Body of pancreas (tissue), 4 donors: ENCODE measurements at regions not wholly inside any gene's neighbourhood (a gene's known extent, or its start where the extent isn't known, plus 50 kb on each side); places are given as distances from the start of the nearest gene placed in this dataset.

Source experiments
- ATAC-seq: fragments of 150-250 bp; one replicate; pipeline ENCODE4 v1.9.1; 2016
- DNase-seq, 4 donors: peaks; one replicate each; pipeline ENCODE4 v3.0.0-alpha.2; 2019
- H3K27ac ChIP-seq, 4 donors: fragments of 200-600 bp; sonication (generic); 1 replicate in 3 of 4; 2 replicates in 1 of 4; pipeline versions ENCODE4 v1.5.1 to v1.6.1; 2016 to 2019; ENCODE audit warnings: mild to moderate bottlenecking in 1 of 4, mixed read lengths in 1 of 4, moderate library complexity in 1 of 4
- H3K27me3 ChIP-seq, 2 donors: fragments of 200-600 bp; sonication (generic); one replicate each; pipeline ENCODE4 v1.6.0; 2016; ENCODE audit warnings: mild to moderate bottlenecking in 1 of 2
- H3K36me3 ChIP-seq, 2 donors: fragments of 200-600 bp; sonication (generic); replicated peaks in 1 of 2; 2 replicates each; pipeline ENCODE4 v1.5.1; 2016; ENCODE audit warnings: low read depth in 2 of 2; ENCODE audit not compliant: insufficient read depth in 1 of 2
- H3K4me1 ChIP-seq: fragments of 200-600 bp; sonication (generic); one replicate; pipeline ENCODE4 v1.6.0; 2016
- H3K4me3 ChIP-seq, 2 donors: fragments of 200-600 bp; sonication (generic); 1 replicate in 1 of 2; 2 replicates in 1 of 2; pipeline ENCODE4 v1.5.1; 2016 to 2019
- H3K9me3 ChIP-seq, 3 donors: fragments of 200-600 bp; sonication (generic); 1 replicate in 2 of 3; 2 replicates in 1 of 3; pipeline ENCODE4 v1.5.1; 2016
- CTCF ChIP-seq, 7 experiments: fragments of 450-650 bp in 4 of 7; fragments of 200-600 bp in 3 of 7; sonication (generic) in 3 of 7; IDR thresholded peaks; one replicate each; pipeline ENCODE4 v1.5.1; 2016 to 2019; ENCODE audit warnings: antibody characterized with exemption in 7 of 7
- POLR2A ChIP-seq, 3 donors: fragments of 450-650 bp; IDR thresholded peaks; one replicate each; pipeline ENCODE4 v1.6.1; 2016; ENCODE audit warnings: antibody characterized with exemption in 3 of 3, mild to moderate bottlenecking in 2 of 3
- WGBS, 2 donors: methylation state at CpG; one replicate each; pipeline ENCODE4 v1.1.5; 2017; 5-methylcytosine and 5-hydroxymethylcytosine counted together
- intact Hi-C: fragments of 100-400 bp; cut with DNase I; formaldehyde crosslinking; loops from one replicate; pipeline ENCODE4 v1.15.1; 2023

GRCh38 chr6:102549221-102549874, 1155.8 kb downstream of the GRIK2 start:
- ATAC-seq = no peak
- no peak for TF ChIP-seq CTCF (IDR thresholded peaks at IDR 0.05)
- no peaks in the 10 kb centered on the region for H3K9me3 ChIP-seq
- intact Hi-C loops = no loop called here
- no peak overlapping the region for H3K27ac ChIP-seq
- no peaks in the 10 kb centered on the region for H3K4me1 ChIP-seq
- H3K27me3 ChIP-seq = no peaks in the 10 kb centered on the region
- no peaks in the 10 kb centered on the region for H3K36me3 ChIP-seq
- DNase-seq = no peak
- no peak overlapping the region for H3K4me3 ChIP-seq
- 51 to 55% methylated on average over 6 of the region's 6 CpGs for WGBS, 2 donors

DNA sequence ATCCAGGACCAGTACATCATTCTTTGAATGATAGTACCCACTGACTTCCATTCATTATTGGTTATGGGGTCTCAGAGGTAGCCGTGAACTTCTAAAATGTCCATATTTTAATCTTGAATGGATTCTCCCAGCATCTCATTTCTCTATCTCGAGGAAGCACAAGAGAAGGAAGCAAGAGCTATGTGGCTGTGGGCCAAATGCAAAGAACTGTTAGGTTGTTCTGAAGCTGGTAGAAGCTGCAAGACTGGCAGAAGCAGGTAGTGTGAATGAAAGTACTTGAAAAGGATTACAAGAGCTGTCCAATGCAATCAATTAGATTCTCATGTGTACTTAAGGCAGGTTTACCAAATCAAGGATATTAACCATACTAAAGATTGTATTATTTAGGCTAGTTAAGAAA, 1131.8 kb downstream of the GRIK2 start:
- no peaks in the 10 kb centered on the region for H3K27me3 ChIP-seq
- no peak overlapping the region for H3K4me3 ChIP-seq
- H3K27ac ChIP-seq = no peak overlapping the region
- H3K9me3 ChIP-seq = no peaks in the 10 kb centered on the region
- DNase-seq (no peak), ATAC-seq (no peak)
- intact Hi-C loops = no loop called here
- no peaks in the 10 kb centered on the region for H3K36me3 ChIP-seq
- no peak for TF ChIP-seq CTCF (IDR thresholded peaks at IDR 0.05)
- TF ChIP-seq POLR2A (IDR thresholded peaks at IDR 0.05) = no peak
- no peaks in the 10 kb centered on the region for H3K4me1 ChIP-seq
- 43 to 53% methylated on average over 2 of the region's 2 CpGs for WGBS, 2 donors

DNA sequence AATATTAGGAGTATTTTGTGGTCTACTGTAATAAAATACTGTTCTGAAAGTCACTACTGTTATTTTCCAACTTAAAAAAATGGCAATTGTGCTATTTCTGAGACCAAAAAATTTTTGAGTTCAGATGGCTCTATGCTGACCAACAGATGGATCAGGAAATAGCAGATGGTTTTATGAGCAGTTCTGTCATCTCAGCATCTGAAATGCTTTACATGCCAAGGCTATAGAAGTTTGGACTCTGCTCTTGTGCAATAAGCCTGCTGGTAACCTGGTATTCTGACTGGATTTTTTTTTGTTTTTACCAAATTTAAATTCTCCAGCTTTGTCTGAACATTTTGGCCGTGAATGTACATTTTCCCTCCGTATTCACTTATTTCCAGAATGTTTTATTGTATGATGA, 1127.5 kb downstream of the GRIK2 start:
- no peak for ATAC-seq
- no peak overlapping the region for H3K4me3 ChIP-seq

DNA sequence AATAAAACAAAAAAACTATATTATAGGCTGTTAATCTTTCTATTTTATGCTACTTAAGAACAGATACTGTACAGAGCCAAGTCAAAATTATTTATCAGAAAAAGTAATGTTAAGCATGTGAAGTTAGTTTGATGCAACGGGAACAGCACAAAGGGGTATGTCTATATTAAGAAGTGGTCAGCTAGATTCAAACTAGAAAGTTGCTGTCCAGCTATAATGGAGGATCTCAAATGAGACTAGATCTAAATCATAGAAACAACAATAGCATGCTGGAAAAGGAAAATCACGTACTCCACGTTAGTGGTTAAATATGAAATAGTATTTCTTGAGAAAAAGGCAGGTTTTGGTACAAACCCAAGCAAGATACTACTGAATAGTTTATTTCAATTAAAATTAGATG, 1124.0 kb downstream of the GRIK2 start:
- no peak overlapping the region for H3K4me3 ChIP-seq
- H3K27ac ChIP-seq = no peak overlapping the region
- intact Hi-C loops = no loop called here
- no peaks in the 10 kb centered on the region for H3K27me3 ChIP-seq
- no peak for ATAC-seq
- no peaks in the 10 kb centered on the region for H3K9me3 ChIP-seq
- no peak for TF ChIP-seq POLR2A (IDR thresholded peaks at IDR 0.05)
- TF ChIP-seq CTCF (IDR thresholded peaks at IDR 0.05) = no peak
- DNase-seq = no peak
- H3K36me3 ChIP-seq = no peaks in the 10 kb centered on the region
- 54 to 69% methylated on average over 3 of the region's 3 CpGs for WGBS, 2 donors
- H3K4me1 ChIP-seq = no peaks in the 10 kb centered on the region

More for the DNA sequence above, 1127.5 kb downstream of the GRIK2 start:
- Histone ChIP-seq H3K27me3 (no peaks in the 10 kb centered on the region), H3K4me1 (no peaks in the 10 kb centered on the region), H3K9me3 (no peaks in the 10 kb centered on the region), H3K27ac (no peak overlapping the region), H3K36me3 (no peaks in the 10 kb centered on the region)
- DNase-seq = no peak
- TF ChIP-seq POLR2A (IDR thresholded peaks at IDR 0.05) (no peak), CTCF (IDR thresholded peaks at IDR 0.05) (no peak)
- intact Hi-C loops = no loop called here
- 63 to 74% methylated on average over 2 of the region's 2 CpGs for WGBS, 2 donors

DNA sequence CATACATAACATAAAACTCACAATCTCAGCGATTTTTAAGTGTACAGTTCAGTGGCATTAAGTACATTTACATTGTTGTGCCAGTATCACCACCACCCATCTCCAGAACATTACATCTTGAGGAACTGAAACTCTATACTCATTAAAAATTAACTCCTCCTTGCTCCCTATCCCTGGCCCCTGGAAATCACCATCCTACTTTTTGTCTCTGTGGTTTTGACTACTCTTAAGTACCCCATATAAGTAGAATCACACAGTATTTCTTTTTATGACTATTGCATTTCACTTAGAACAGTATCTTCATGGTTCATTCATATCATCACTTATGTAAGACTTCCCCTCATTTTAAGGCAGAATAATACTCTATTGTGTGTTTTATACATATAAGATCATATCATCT, 1108.1 kb downstream of the GRIK2 start:
- TF ChIP-seq POLR2A (IDR thresholded peaks at IDR 0.05) (no peak), CTCF (IDR thresholded peaks at IDR 0.05) (no peak)
- WGBS, 2 donors = 35 to 40% methylated on average over 1 of the region's 1 CpG
- Histone ChIP-seq H3K36me3 (no peaks in the 10 kb centered on the region), H3K27me3 (no peaks in the 10 kb centered on the region), H3K4me1 (no peaks in the 10 kb centered on the region), H3K27ac (no peak overlapping the region), H3K4me3 (no peak overlapping the region), H3K9me3 (no peaks in the 10 kb centered on the region)
- ATAC-seq (no peak), DNase-seq (no peak)
- intact Hi-C loops = no loop called here
